ENCODE measurements at regions not wholly inside any gene's neighbourhood (a gene's known extent, or its start where the extent isn't known, plus 50 kb on each side); places are given as distances from the start of the nearest gene placed in this dataset.

DNA sequence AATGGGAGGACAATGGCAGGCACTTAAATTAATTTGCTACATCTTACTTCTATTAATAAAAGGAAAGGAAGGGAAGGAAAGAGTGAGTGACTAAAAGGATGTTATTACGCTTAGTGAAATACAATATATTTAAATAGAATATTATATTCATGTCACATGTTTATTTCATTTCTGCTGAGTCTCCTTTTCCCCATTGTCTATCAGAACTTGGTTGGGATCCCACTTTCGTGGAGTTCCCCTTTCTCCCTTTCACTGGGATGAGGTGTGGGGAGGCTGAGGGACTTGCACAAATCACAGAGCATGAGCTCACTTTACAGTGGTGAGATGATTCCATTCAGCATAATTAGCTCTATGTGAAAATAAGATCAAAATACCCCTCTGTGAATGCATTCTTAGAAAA is 730.6 kb downstream of the TSN start:
- TF ChIP-seq EZH2phosphoT487 (IDR thresholded peaks at IDR 0.05) (no peak), EZH2 (IDR thresholded peaks at IDR 0.05) (no peak)
- TF ChIP-seq, protein P1, sequence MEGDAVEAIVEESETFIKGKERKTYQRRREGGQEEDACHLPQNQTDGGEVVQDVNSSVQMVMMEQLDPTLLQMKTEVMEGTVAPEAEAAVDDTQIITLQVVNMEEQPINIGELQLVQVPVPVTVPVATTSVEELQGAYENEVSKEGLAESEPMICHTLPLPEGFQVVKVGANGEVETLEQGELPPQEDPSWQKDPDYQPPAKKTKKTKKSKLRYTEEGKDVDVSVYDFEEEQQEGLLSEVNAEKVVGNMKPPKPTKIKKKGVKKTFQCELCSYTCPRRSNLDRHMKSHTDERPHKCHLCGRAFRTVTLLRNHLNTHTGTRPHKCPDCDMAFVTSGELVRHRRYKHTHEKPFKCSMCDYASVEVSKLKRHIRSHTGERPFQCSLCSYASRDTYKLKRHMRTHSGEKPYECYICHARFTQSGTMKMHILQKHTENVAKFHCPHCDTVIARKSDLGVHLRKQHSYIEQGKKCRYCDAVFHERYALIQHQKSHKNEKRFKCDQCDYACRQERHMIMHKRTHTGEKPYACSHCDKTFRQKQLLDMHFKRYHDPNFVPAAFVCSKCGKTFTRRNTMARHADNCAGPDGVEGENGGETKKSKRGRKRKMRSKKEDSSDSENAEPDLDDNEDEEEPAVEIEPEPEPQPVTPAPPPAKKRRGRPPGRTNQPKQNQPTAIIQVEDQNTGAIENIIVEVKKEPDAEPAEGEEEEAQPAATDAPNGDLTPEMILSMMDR (IDR thresholded peaks at IDR 0.05): no peak
- no peaks in the 10 kb centered on the region for H3K36me3 ChIP-seq
- no peak overlapping the region for H3K4me2 ChIP-seq
- H3K4me1 ChIP-seq: peaks cover 7% of the 10 kb centered on the region
- H3K27me3 Mint-ChIP-seq (ENCODE audit: insufficient read depth, low read depth): no peaks in the 10 kb centered on the region
- peaks cover 20% of the 10 kb centered on the region for H3K4me1 Mint-ChIP-seq
- peaks cover 5% of the 10 kb centered on the region for H3K9me3 Mint-ChIP-seq
- no peaks in the 10 kb centered on the region for H4K20me1 ChIP-seq (ENCODE audit: low read depth)
- no peaks in the 10 kb centered on the region for H3K79me2 ChIP-seq (ENCODE audit: low read depth)
- no peaks in the 10 kb centered on the region for H3K36me3 Mint-ChIP-seq
- H3K9me3 ChIP-seq (ENCODE audit: low read depth): no peaks in the 10 kb centered on the region
- H2AFZ ChIP-seq (replicated peaks): no peak overlapping the region
- H3K27me3 ChIP-seq: no peaks in the 10 kb centered on the region
- H3K27ac ChIP-seq: no peak overlapping the region
- peaks cover 4% of the 10 kb centered on the region for H3F3A ChIP-seq (ENCODE audit: low read depth)
- no peak overlapping the region for H3K4me3 Mint-ChIP-seq
- H3K4me3 ChIP-seq: no peak overlapping the region
- DNase-seq (ENCODE audit: low spot score): no peak
- no peak overlapping the region for H3K9ac ChIP-seq
- no peak overlapping the region for H3K27ac Mint-ChIP-seq

DNA sequence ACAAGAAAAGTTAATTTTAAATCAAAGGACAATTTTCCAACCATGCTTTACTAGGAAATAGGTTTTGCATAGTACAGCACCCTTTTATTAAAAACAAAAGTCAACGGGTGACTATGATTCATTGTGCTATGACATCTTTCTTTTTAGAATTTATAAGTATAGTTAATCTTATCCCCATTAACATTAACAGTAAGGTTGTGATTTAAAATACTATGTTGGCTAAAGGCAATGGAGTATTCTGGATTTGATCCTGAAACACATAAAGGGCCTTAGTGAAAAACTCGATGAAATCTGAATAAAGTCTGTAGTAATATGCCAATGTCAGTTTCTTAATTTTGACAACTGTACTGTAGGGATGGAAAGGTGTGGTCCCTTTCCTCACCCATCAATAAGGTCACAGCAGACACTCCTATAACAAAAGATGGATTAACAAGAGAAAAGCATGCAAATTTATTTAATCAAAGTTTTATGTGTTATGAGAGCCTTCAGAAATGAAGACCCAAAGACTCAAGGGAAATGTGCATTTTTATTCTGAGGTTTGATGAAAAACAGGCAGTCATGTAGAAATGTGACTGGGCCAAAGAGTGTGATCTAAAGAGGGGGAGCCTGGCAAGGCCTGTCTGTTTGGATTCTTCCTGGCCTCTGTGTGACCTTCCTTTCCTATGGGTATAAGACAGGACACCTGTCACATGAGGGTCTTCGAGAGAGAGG is 731.4 kb downstream of the TSN start:
- Histone ChIP-seq H4K20me1 (ENCODE audit: low read depth) (no peaks in the 10 kb centered on the region), H2AFZ (replicated peaks) (no peak overlapping the region), H3K4me1 (peaks cover 6% of the 10 kb centered on the region), H3F3A (ENCODE audit: low read depth) (peaks cover 4% of the 10 kb centered on the region), H3K4me3 (no peak overlapping the region), H3K9me3 (ENCODE audit: low read depth) (no peaks in the 10 kb centered on the region), H3K4me2 (no peak overlapping the region), H3K36me3 (no peaks in the 10 kb centered on the region), H3K9ac (no peak overlapping the region), H3K27me3 (no peaks in the 10 kb centered on the region), H3K27ac (no peak overlapping the region), H3K79me2 (ENCODE audit: low read depth) (no peaks in the 10 kb centered on the region)
- TF ChIP-seq EZH2phosphoT487 (IDR thresholded peaks at IDR 0.05): no peak
- TF ChIP-seq EZH2 (IDR thresholded peaks at IDR 0.05): no peak
- TF ChIP-seq, protein P1 (IDR thresholded peaks at IDR 0.05): no peak
- Mint-ChIP-seq H3K27ac (no peak overlapping the region), H3K27me3 (ENCODE audit: insufficient read depth, low read depth) (no peaks in the 10 kb centered on the region), H3K4me3 (no peak overlapping the region), H3K4me1 (peaks cover 13% of the 10 kb centered on the region), H3K9me3 (peaks cover 5% of the 10 kb centered on the region), H3K36me3 (no peaks in the 10 kb centered on the region)
- DNase-seq (ENCODE audit: low spot score): no peak

DNA sequence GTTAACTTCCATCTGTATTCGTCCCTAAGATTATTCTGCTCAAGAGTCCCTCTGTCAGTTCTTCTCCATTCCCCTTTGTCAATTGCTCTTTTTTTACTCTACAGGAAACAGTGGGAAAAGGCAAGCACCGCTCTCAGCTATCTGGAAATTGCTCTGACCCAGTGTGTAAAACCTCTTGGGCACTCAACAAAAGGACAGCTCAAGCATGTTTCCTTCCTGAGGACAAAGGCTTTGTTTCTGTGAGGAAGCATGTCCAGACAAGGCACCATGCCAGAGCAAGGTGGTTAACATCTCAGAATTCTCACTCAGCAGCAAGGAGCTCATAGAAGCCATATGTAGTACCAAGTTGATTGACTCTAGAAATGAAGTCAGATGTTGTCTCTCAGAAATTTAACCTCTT is 735.6 kb downstream of the TSN start:
- H3K27me3 Mint-ChIP-seq (ENCODE audit: insufficient read depth, low read depth): no peaks in the 10 kb centered on the region
- Histone ChIP-seq H2AFZ (replicated peaks) (no peak overlapping the region), H3K9ac (no peak overlapping the region), H3K4me1 (no peaks in the 10 kb centered on the region), H3K79me2 (ENCODE audit: low read depth) (no peaks in the 10 kb centered on the region), H3K4me2 (no peak overlapping the region), H3K27me3 (no peaks in the 10 kb centered on the region), H3K36me3 (no peaks in the 10 kb centered on the region), H4K20me1 (ENCODE audit: low read depth) (no peaks in the 10 kb centered on the region), H3K4me3 (no peak overlapping the region), H3F3A (ENCODE audit: low read depth) (peaks cover 4% of the 10 kb centered on the region), H3K27ac (no peak overlapping the region), H3K9me3 (ENCODE audit: low read depth) (no peaks in the 10 kb centered on the region)
- H3K36me3 Mint-ChIP-seq: peaks cover 1% of the 10 kb centered on the region
- no peak overlapping the region for H3K27ac Mint-ChIP-seq
- H3K9me3 Mint-ChIP-seq: peaks cover 6% of the 10 kb centered on the region
- no peak for DNase-seq (ENCODE audit: low spot score)
- peaks cover 8% of the 10 kb centered on the region for H3K4me1 Mint-ChIP-seq
- TF ChIP-seq EZH2 (IDR thresholded peaks at IDR 0.05): no peak
- TF ChIP-seq, protein P1 (IDR thresholded peaks at IDR 0.05): no peak
- no peak for TF ChIP-seq EZH2phosphoT487 (IDR thresholded peaks at IDR 0.05)
- no peak overlapping the region for H3K4me3 Mint-ChIP-seq

Data from neural progenitor cell (in vitro differentiated cells).